Ovary (tissue), 3 donors: ENCODE measurements at regions not wholly inside any gene's neighbourhood (a gene's known extent, or its start where the extent isn't known, plus 50 kb on each side); places are given as distances from the start of the nearest gene placed in this dataset.

ENCODE experiments used
- CTCF ChIP-seq, 3 donors: fragments of 450-650 bp in 2 of 3; fragments of 200-600 bp in 1 of 3; IDR thresholded peaks; one replicate each; pipeline versions ENCODE4 v1.5.1 to v1.8.0; 2016 to 2022; ENCODE audit warnings: antibody characterized with exemption in 3 of 3, mild to moderate bottlenecking in 1 of 3
- POLR2A ChIP-seq: fragments of 450-650 bp; IDR thresholded peaks from one replicate; pipeline ENCODE4 v1.6.1; 2017; ENCODE audit warnings: antibody characterized with exemption, mild to moderate bottlenecking, moderate library complexity
- donor health status: DM: no; HTN: no; CAD: no.

- TF ChIP-seq CTCF (IDR thresholded peaks at IDR 0.05) (no peak), POLR2A (no peak)
Measured at GRCh38 chr7:17477182-17477581, 178.7 kb downstream of the AHR start.
